PFSK-1 (cell line): ENCODE measurements at regions not wholly inside any gene's neighbourhood (a gene's known extent, or its start where the extent isn't known, plus 50 kb on each side); places are given as distances from the start of the nearest gene placed in this dataset.

Experiments used
- POLR2AphosphoS5 ChIP-seq: IDR thresholded peaks from 2 replicates; pipeline ENCODE4 v1.6.1; 2012; ENCODE audit warnings: low read depth, mild to moderate bottlenecking, control low read depth, low read length, moderate library complexity
- REST ChIP-seq, 2 experiments: IDR thresholded peaks; 2 replicates each; pipeline versions ENCODE4 v1.6.1 to v1.8.0; 2011 to 2012; ENCODE audit warnings: low read depth in 2 of 2, low read length in 2 of 2, control low read depth in 1 of 2, inconsistent platforms in 1 of 2, mild to moderate bottlenecking in 1 of 2, moderate library complexity in 1 of 2; ENCODE audit not compliant: insufficient read depth in 1 of 2
- SIN3A ChIP-seq: IDR thresholded peaks from 2 replicates; pipeline ENCODE4 v1.6.1; 2012; ENCODE audit warnings: mild to moderate bottlenecking, low read length, moderate library complexity, borderline replicate concordance; ENCODE audit not compliant: insufficient read depth

- no peak for TF ChIP-seq SIN3A
- no peak for TF ChIP-seq POLR2AphosphoS5
- no peak for TF ChIP-seq REST (IDR thresholded peaks at IDR 0.05; ENCODE audit: insufficient read depth in 1 of 2, low read depth in 2 of 2, low read length in 2 of 2)
These were observed 125.9 kb upstream of the B3GAT1 start for GRCh38 chr11:134537941-134538340.
